B cell (primary cell): ENCODE measurements at regions not wholly inside any gene's neighbourhood (a gene's known extent, or its start where the extent isn't known, plus 50 kb on each side); places are given as distances from the start of the nearest gene placed in this dataset.

Source experiments
- ATAC-seq: fragments of 200-7000 bp; cut with Tn5 transposase; one replicate; pipeline ENCODE4 v1.10.0; 2021; ENCODE audit warnings: low read depth, mild to moderate bottlenecking, moderate number of reproducible peaks, moderate library complexity
- CTCF ChIA-PET: fragments of 350-600 bp; sonication (Branson Sonifier 250); formaldehyde crosslinking; loops from one replicate; lab custom pipeline; 2021; ENCODE audit warnings: antibody characterized with exemption, inconsistent platforms; lab: Charles Lee
- POLR2A ChIA-PET: fragments of 350-600 bp; sonication (Branson Sonifier 250); formaldehyde crosslinking; loops from one replicate; lab custom pipeline; 2021; ENCODE audit warnings: antibody characterized with exemption; lab: Charles Lee
- DNase-seq: peaks from one replicate; pipeline ENCODE4 v3.0.0; 2013
- H2AFZ ChIP-seq: 2 replicates; pipeline ENCODE4 v1.6.1; 2012; ENCODE audit warnings: mild to moderate bottlenecking, low read depth, low read length; ENCODE audit not compliant: insufficient read depth, poor library complexity, severe bottlenecking
- H3K27ac ChIP-seq, 2 donors: 1 replicate in 1 of 2; 2 replicates in 1 of 2; pipeline ENCODE4 v1.5.1; 2012 to 2013; ENCODE audit warnings: low read length in 2 of 2, mild to moderate bottlenecking in 2 of 2, moderate library complexity in 1 of 2
- H3K27me3 ChIP-seq, 4 experiments: fragments of 200-600 bp in 1 of 4; sonication (generic) in 1 of 4; replicated peaks in 1 of 4; 1 replicate in 2 of 4; 2 replicates in 2 of 4; pipeline versions ENCODE4 v1.6.1 to v1.7.0; 2013 to 2016; ENCODE audit warnings: low read length in 3 of 4, mild to moderate bottlenecking in 2 of 4, mixed read lengths in 1 of 4, moderate library complexity in 1 of 4; ENCODE audit not compliant: insufficient read depth in 4 of 4, control insufficient read depth in 3 of 4; ENCODE audit errors: control extremely low read depth in 1 of 4
- H3K36me3 ChIP-seq, 2 experiments: replicated peaks in 1 of 2; 1 replicate in 1 of 2; 2 replicates in 1 of 2; pipeline versions ENCODE4 v1.6.1 to v1.7.1; 2013; ENCODE audit warnings: low read length in 1 of 2; ENCODE audit not compliant: insufficient read depth in 2 of 2, control insufficient read depth in 1 of 2; ENCODE audit errors: control extremely low read depth in 1 of 2, extremely low read depth in 1 of 2
- H3K4me1 ChIP-seq, 2 donors: fragments of 200-600 bp in 1 of 2; sonication (generic) in 1 of 2; 1 replicate in 1 of 2; 2 replicates in 1 of 2; pipeline versions ENCODE4 v1.5.1 to v1.6.1; 2013 to 2017; ENCODE audit warnings: low read length in 2 of 2; ENCODE audit not compliant: control insufficient read depth in 2 of 2, insufficient read depth in 2 of 2
- H3K4me2 ChIP-seq: replicated peaks from 2 replicates; pipeline ENCODE3; 2012; ENCODE audit warnings: mild to moderate bottlenecking, low read depth, low read length; ENCODE audit not compliant: poor library complexity, severe bottlenecking
- H3K4me3 ChIP-seq, 5 experiments: fragments of 200-600 bp in 1 of 5; sonication (generic) in 1 of 5; 1 replicate in 3 of 5; 2 replicates in 2 of 5; pipeline versions ENCODE4 v1.5.1 to v1.7.0; 2011 to 2016; ENCODE audit warnings: low read length in 4 of 5, mild to moderate bottlenecking in 4 of 5, low read depth in 2 of 5, control low read depth in 1 of 5, moderate library complexity in 1 of 5; ENCODE audit not compliant: insufficient read depth in 1 of 5; ENCODE audit errors: control extremely low read depth in 1 of 5, extremely low read depth in 1 of 5
- H3K79me2 ChIP-seq: fragments of 200-600 bp; sonication (generic); one replicate; pipeline ENCODE4 v1.6.0; 2016; ENCODE audit warnings: low read length; ENCODE audit not compliant: control insufficient read depth, insufficient read depth
- H3K9ac ChIP-seq: fragments of 200-600 bp; sonication (generic); 2 replicates; pipeline ENCODE4 v1.6.1; 2017; ENCODE audit warnings: mild to moderate bottlenecking, low read length, moderate library complexity
- H3K9me3 ChIP-seq, 3 donors: one replicate each; pipeline versions ENCODE4 v1.6.1 to v1.7.1; 2013; ENCODE audit warnings: low read length in 2 of 3; ENCODE audit not compliant: control insufficient read depth in 2 of 3, insufficient read depth in 1 of 3; ENCODE audit errors: control extremely low read depth in 1 of 3
- H4K20me1 ChIP-seq: 2 replicates; pipeline ENCODE4 v1.6.0; 2012; ENCODE audit warnings: mild to moderate bottlenecking, low read length; ENCODE audit not compliant: insufficient read depth, control insufficient read depth, poor library complexity, severe bottlenecking
- H3K27ac Mint-ChIP-seq: one replicate; pipeline ENCODE4 v1.8.0; 2021; ENCODE audit warnings: mixed read lengths
- H3K27me3 Mint-ChIP-seq: one replicate; pipeline ENCODE4 v1.8.0; 2021; ENCODE audit warnings: mixed read lengths
- H3K4me1 Mint-ChIP-seq: one replicate; pipeline ENCODE4 v1.8.0; 2021; ENCODE audit warnings: mixed read lengths
- H3K4me3 Mint-ChIP-seq: one replicate; pipeline ENCODE4 v1.8.0; 2021; ENCODE audit warnings: mixed read lengths
- H3K9me3 Mint-ChIP-seq: one replicate; pipeline ENCODE4 v1.8.0; 2022; ENCODE audit warnings: mixed read lengths; ENCODE audit not compliant: insufficient read depth
- CTCF ChIP-seq: fragments of 200-600 bp; IDR thresholded peaks from one replicate; pipeline ENCODE4 v1.8.0; 2022; ENCODE audit warnings: antibody characterized with exemption, mild to moderate bottlenecking
- EZH2 ChIP-seq: IDR thresholded peaks from 2 replicates; pipeline ENCODE4 v1.6.1; 2012; ENCODE audit warnings: borderline replicate concordance, low read depth, mild to moderate bottlenecking, moderate library complexity, low read length; ENCODE audit not compliant: insufficient read depth, poor library complexity, severe bottlenecking
- WGBS: methylation state at CpG from one replicate; pipeline ENCODE4 v1.1.5; 2013; ENCODE audit warnings: missing lambda C conversion rate; ENCODE audit not compliant: insufficient coverage; 5-methylcytosine and 5-hydroxymethylcytosine counted together
- intact Hi-C: fragments of 100-400 bp; cut with micrococcal nuclease; formaldehyde crosslinking; loops from one replicate; pipeline ENCODE4 v1.10.0; 2022

- H3K4me1 ChIP-seq, result no peaks in the 10 kb centered on the region
- H2AFZ ChIP-seq, result no peak overlapping the region
- no peak overlapping the region for H3K4me2 ChIP-seq
- ChIA-PET CTCF (no interaction called here), POLR2A (no interaction called here)
- peaks cover 0 to 11% (median 2%) of the 10 kb centered on the region in 3 donors for H3K9me3 ChIP-seq
- no peaks in the 10 kb centered on the region for H3K36me3 ChIP-seq
- Mint-ChIP-seq H3K9me3 (peaks cover 15% of the 10 kb centered on the region), H3K4me1 (no peaks in the 10 kb centered on the region), H3K27ac (no peak overlapping the region), H3K27me3 (no peaks in the 10 kb centered on the region), H3K4me3 (no peak overlapping the region)
- 71% methylated on average over 5 of the region's 5 CpGs for WGBS
- no peak overlapping the region for H3K4me3 ChIP-seq
- no peaks in the 10 kb centered on the region for H3K27me3 ChIP-seq
- H3K27ac ChIP-seq, result no peak overlapping the region
- ATAC-seq (no peak), DNase-seq (no peak)
- no peaks in the 10 kb centered on the region for H3K79me2 ChIP-seq
- no peak for TF ChIP-seq CTCF
- TF ChIP-seq EZH2, result no peak
- intact Hi-C loops, result no loop called here
- no peaks in the 10 kb centered on the region for H4K20me1 ChIP-seq
- H3K9ac ChIP-seq, result no peak overlapping the region
Observed at GRCh38 chr1:98103617-98104285, 182.9 kb upstream of the DPYD start.

- no peaks in the 10 kb centered on the region for H3K27me3 Mint-ChIP-seq
- DNase-seq, result no peak
- no peak for ATAC-seq
- H3K9me3 Mint-ChIP-seq, result peaks cover 6% of the 10 kb centered on the region
- Histone ChIP-seq H2AFZ (no peak overlapping the region), H3K4me2 (no peak overlapping the region), H3K27me3 (no peaks in the 10 kb centered on the region), H3K4me3 (no peak overlapping the region), H3K79me2 (no peaks in the 10 kb centered on the region), H3K36me3 (no peaks in the 10 kb centered on the region), H4K20me1 (no peaks in the 10 kb centered on the region), H3K27ac (no peak overlapping the region), H3K4me1 (no peaks in the 10 kb centered on the region), H3K9me3 (peaks cover 0 to 7% (median 2%) of the 10 kb centered on the region in 3 donors), H3K9ac (no peak overlapping the region)
- no peak overlapping the region for H3K27ac Mint-ChIP-seq
- H3K4me1 Mint-ChIP-seq, result no peaks in the 10 kb centered on the region
- no peak overlapping the region for H3K4me3 Mint-ChIP-seq
- TF ChIP-seq CTCF (no peak), EZH2 (no peak)
- POLR2A ChIA-PET, result no interaction called here
- CTCF ChIA-PET, result no interaction called here
- intact Hi-C loops, result no loop called here
- 94% methylated on average over 2 of the region's 4 CpGs for WGBS
Observed at GRCh38 chr1:98102345-98103030, 181.7 kb upstream of the DPYD start.
